HL-60 (cell line): ENCODE measurements at regions not wholly inside any gene's neighbourhood (a gene's known extent, or its start where the extent isn't known, plus 50 kb on each side); places are given as distances from the start of the nearest gene placed in this dataset.

Experiments
- CTCF ChIP-seq: IDR thresholded peaks from one replicate; pipeline ENCODE4 v1.5.1; 2011; ENCODE audit warnings: low read length, control low read depth, inconsistent platforms; ENCODE audit not compliant: insufficient read depth
- GABPA ChIP-seq: IDR thresholded peaks from 2 replicates; pipeline ENCODE4 v1.6.1; 2012; ENCODE audit warnings: low read depth
- POLR2AphosphoS5 ChIP-seq: IDR thresholded peaks from 2 replicates; pipeline ENCODE4 v1.6.1; 2012; ENCODE audit warnings: low read depth

- no peak for TF ChIP-seq CTCF
- no peak for TF ChIP-seq POLR2AphosphoS5
- no peak for TF ChIP-seq GABPA
Measured at GRCh38 chr1:73144311-73144710, 862.0 kb upstream of the NEGR1 start.
